Ishikawa (cell line): ENCODE measurements at regions not wholly inside any gene's neighbourhood (a gene's known extent, or its start where the extent isn't known, plus 50 kb on each side); places are given as distances from the start of the nearest gene placed in this dataset.

Source experiments
- CEBPB ChIP-seq: IDR thresholded peaks from 2 replicates; pipeline ENCODE4 v1.6.1; 2012
- CREB1 ChIP-seq: IDR thresholded peaks from 2 replicates; pipeline ENCODE4 v1.6.1; 2012; ENCODE audit warnings: low read depth
- EGR1 ChIP-seq: IDR thresholded peaks from 2 replicates; pipeline ENCODE4 v1.6.1; 2012
- EP300 ChIP-seq: IDR thresholded peaks from 2 replicates; pipeline ENCODE4 v1.6.1; 2012; ENCODE audit warnings: borderline replicate concordance
- FOXM1 ChIP-seq: IDR thresholded peaks from 2 replicates; pipeline ENCODE4 v1.6.1; 2012; ENCODE audit warnings: low read depth, borderline replicate concordance
- RAD21 ChIP-seq: IDR thresholded peaks from 2 replicates; pipeline ENCODE4 v1.6.1; 2012; ENCODE audit warnings: low read depth
- YY1 ChIP-seq: IDR thresholded peaks from 2 replicates; pipeline ENCODE4 v1.6.1; 2012; ENCODE audit warnings: low read depth
- TF ChIP-seq, protein P1 (sequence below): IDR thresholded peaks from 2 replicates; pipeline ENCODE4 v1.6.1; 2012

DNA sequence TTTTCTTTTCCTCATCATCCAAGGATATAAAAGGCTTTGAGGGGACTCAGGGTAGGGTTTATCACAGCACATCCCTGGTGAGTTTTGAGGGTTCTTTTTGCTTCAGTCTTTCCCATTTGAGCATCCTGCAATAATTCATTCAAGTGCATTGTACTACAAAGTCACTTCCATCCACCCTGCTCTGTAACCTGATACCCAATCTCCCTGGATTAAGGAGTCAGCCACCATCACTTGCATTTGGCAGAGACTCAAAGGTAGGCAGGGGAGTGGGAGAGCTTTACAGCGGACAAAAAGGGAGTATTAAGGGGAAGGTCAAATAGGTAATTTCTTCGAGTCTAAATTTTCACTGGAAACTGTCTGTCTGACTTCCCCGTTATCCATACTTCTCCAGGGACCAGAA is 216.1 kb upstream of the TMTC4 start:
- TF ChIP-seq EGR1 (no peak), CREB1 (no peak), FOXM1 (no peak), RAD21 (no peak), CEBPB (no peak), EP300 (no peak), YY1 (no peak)
- TF ChIP-seq, protein P1, sequence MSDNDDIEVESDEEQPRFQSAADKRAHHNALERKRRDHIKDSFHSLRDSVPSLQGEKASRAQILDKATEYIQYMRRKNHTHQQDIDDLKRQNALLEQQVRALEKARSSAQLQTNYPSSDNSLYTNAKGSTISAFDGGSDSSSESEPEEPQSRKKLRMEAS = no peak
